Glomerular visceral epithelial cell (primary cell): ENCODE measurements at regions not wholly inside any gene's neighbourhood (a gene's known extent, or its start where the extent isn't known, plus 50 kb on each side); places are given as distances from the start of the nearest gene placed in this dataset.
A peak's percentile ranks its signal among the peaks of the same experiment; 100 is the strongest.

Source experiments
- DNase-seq: peaks from one replicate; pipeline ENCODE4 v3.0.0-alpha.2; 2016; ENCODE audit errors: extremely low spot score

DNA sequence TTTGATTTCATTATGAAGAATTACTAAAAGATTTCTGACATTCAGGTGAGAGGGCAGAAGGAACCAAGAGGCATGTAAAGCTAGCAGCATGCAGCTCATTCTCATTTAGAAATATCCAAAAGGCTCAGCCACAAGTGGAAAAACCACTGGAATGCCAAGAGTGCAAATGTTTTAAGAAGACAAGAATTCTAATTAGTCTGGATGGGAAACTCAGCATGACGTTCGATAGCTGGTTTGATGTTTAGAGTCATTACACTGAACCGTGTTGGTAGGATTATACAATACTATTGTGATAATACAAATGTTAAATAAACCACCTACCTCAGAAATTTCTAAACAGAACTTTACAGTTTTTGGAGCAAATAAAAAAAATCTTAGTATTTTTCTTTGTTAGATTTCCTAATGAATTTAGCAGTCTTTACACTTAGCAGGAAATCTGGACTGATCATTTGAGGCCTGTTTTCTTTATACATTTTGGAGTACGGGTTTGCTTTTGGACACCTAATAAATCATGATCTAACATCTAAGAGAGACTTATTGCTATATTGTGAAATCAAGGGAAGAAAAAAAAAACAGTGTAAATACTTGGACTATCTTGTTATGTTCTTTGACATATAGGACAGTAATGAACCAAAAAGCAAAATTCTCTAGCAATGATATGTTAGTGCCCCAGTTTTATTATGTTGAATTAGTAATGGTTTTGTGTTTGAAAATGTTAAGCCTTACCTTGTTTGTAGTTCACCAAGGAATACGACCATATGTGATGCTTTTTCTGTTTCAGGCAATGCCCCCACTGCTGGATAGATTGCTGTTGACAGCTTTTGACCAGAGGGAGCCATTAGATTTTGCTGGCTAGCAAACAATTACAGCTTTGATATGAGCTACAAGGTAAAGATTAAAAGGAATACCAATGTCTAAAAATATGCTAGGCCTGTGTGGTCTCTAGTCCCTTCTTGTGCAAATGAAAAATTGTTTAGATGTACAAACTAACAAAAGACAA lies 354.1 kb upstream of the SEMA3A start:
- peak; percentile 61 for DNase-seq

GRCh38 chr7:84547331-84547730 lies 352.7 kb upstream of the SEMA3A start:
- DNase-seq = no peak

GRCh38 chr7:84546403-84546802 lies 351.8 kb upstream of the SEMA3A start:
- no peak for DNase-seq

DNA sequence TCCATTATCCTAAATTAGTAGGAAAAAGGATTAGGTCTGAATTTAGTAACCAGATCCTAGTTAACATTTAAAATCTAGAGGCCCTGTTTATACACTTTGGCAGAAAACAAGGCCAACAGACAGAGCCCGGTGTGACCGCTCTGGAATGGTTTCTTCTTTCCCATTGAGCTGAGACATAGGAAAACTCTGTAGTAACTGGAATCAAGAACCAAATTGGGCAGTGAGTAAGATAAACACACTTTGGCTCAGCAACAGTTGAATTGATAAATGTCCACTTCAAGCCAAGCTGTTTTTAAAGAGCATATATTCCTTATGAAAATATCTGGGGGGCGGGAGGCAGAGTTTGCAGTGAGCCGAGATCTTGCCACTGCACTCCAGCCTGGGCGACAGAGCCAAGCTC lies 343.7 kb upstream of the SEMA3A start:
- DNase-seq = no peak

DNA sequence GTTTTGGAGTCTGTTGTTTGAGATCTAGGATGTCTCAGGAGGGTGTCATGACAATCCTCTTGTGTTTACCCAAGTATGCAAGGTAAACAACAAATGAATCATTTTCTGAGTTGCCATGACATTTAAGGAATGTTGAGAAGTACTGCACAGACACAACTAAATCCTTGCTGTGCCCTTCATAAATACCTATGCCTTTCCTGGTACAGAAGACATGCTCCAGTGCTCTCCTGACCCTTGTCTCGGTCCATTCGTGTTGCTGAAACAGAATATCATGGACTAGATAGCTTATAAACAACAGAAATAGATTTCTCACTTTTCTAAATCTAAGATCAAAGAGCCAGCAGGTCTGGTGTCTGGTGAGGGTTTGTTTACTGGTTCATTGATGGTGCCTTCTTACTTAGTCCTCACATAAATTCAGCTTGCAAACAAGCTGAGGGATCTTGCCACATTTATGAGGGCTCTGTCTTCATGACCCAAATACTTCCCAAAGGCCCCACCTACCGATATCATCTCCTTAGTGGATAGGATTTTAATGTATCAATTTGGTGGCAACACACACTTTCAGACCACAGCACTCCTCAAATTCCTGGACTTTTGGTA lies 341.8 kb upstream of the SEMA3A start:
- peak; percentile 29 for DNase-seq

DNA sequence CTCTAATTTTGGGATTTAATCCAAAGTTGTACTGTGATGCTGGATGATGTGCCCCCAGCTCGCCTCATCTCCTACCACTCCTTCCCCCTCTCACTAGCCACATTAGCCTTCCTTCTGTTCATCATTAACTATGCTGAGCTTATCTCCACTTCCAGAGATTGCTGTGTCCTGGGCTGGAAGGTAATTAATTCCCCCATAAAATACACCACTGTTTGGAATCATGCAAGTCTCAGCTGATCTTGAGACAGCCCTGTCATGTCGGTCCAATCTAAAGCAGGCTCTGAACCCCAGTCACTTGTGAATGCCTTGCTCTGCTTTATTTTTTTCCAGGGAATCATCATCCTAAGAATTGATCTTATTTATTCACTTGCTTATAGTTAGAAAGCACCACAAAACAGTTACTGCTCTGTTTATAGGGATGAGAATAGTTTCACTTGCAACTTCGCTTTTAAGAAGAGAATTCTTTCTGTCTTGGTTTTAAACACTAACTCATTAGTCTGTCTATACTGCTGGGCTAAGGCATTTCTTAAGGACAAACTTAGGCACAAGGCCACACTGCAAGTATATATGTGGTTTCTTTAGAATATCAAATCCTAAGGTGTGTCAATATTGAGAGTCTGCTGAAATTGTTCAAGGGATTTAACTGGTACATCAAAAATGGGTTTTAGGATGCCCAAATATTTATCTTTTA lies 341.1 kb upstream of the SEMA3A start:
- no peak for DNase-seq

GRCh38 chr7:84533182-84533581 lies 338.6 kb upstream of the SEMA3A start:
- DNase-seq = no peak

GRCh38 chr7:84532196-84532595 lies 337.6 kb upstream of the SEMA3A start:
- DNase-seq = no peak

- DNase-seq = peak; percentile 51
Measured at GRCh38 chr7:84529480-84530205, 335.1 kb upstream of the SEMA3A start.

- no peak for DNase-seq
Measured at GRCh38 chr7:84528756-84529479, 334.3 kb upstream of the SEMA3A start.

DNA sequence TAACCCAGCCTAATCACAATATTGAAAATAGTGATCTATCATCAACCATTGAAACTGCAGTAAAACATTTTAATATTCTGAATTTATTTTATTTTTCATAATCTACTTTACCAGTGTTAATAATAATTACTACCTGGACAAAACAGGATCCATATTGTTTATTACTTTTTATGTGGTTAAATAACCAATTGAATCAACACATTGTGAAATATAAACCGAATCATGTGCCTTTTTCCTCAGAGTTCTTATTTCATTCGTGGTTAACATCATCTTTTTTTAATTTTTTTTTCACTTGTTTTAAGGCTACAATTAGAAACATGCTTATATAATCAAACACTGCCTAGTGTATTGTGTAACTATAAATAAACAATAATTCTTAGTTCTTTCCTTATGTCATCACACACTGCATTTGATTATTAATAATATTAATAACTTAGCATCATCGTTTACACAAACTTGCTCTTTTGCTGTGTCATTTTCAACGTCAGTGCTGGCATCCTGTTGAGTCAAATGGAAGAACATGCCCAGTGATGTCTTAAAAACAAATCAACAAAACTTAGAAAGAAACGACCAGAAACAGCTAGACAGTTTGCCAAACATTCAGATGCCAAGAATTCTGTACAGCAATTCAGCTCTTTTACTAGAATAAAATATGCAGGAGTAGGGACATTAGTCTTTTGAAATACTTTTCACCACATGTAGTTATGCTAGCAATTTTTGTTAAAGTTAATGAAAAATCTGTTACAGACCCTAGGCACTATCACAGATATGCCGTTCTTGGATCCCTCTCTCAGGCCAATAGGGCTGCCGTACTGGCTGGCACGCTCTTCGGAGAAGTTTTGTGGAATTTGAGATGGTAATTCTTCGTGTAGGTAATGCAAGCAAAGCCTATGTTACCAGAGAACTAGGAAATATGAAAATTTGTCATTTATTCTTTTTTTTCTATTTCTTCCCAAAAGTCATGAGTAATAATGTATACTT lies 330.4 kb upstream of the SEMA3A start:
- no peak for DNase-seq

DNA sequence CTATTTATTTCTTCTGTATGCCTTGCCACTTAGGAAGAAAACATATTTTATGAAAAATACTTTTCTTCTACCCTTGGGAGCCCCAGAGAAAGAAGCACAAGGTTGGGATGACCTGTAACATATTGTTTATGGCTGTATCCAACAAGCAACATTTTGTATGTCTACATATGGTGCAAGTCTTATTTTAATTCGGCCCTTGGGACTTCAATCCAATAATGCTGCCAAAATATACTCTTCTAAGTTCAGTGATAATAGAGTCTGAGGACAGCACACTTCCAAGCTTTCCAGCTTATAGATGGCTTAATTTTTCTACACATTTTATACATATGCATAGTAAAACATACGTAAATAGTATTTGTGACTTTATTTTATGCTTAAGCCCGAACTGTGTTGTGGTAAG lies 318.5 kb upstream of the SEMA3A start:
- no peak for DNase-seq

GRCh38 chr7:84512055-84512454 lies 317.5 kb upstream of the SEMA3A start:
- no peak for DNase-seq

DNA sequence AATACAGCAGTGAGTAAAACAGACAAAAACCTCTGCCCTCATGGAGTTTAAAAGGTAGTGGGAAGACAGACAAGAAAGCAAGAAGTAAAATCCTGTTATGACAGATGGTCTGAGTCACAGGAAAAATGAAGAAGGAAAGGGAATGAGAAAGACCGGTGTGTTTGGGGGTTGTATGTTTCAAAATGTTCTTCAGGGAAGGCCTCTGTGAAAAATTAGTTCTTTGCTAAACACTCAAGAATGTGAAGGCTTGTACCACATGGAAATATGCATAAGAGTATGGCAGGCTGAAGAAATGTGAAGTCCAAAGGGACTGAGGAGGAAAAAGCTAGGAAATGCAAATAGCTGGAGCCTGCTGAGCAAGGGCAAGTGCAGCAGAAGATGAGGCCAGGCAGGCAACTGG lies 315.9 kb upstream of the SEMA3A start:
- DNase-seq = no peak

- no peak for DNase-seq
Measured at GRCh38 chr7:84509522-84509921, 314.9 kb upstream of the SEMA3A start.

DNA sequence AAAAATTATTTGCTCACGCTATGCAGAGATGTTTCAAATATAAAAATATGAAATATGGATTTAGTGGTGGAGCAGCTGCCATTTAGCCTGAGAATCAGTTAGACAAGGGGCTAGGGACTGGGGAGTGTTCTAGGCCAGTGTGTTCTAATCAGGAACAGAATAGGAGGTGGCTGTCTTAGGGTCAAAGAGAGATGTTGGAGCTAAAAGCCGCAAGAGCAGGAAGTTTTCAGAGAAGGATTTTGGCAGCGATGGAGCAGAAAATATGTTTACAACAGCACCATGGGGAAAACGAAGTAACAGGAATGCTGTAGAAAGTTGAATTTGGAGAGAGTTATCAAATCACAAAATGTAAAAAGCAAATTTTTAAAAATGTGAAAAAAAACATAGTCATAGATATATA lies 314.0 kb upstream of the SEMA3A start:
- DNase-seq = no peak

DNA sequence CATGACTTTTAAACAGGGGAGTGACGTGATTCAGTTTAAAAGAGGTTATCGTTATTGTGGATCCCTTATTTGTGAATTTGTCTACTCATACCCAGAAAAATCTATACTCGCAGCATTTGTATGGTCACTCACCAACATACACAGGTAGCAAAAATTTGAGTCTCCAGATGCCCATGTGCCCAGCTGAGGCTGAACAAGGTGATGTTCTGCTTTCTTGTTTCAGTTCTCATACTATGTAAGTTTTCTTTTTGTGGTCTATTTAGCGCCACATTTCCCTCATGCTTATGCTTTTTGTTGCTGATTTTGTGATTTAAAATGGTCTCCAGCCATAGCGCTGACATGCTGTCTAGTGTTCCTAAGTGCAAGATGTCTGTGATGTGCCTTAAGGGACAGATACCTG lies 312.9 kb upstream of the SEMA3A start:
- DNase-seq = no peak

DNA sequence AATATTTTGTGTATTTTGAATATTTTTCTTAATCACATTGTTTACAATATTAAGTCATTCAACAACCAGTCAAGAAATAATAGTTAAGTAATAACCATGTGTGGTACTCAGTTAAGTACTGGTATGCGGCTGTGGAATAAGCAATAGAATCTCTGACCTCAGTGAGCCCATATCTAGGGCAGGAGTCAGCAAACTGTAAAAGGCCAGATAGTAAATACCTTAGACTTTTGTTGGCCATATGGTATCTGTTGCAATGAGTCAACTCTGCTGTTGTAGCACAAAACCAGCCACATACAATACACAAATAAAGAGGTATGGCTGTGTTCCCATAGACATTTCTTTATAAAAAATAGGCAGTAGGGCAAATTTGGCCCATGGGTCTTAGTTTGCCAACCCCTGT lies 311.6 kb upstream of the SEMA3A start:
- DNase-seq = no peak

DNA sequence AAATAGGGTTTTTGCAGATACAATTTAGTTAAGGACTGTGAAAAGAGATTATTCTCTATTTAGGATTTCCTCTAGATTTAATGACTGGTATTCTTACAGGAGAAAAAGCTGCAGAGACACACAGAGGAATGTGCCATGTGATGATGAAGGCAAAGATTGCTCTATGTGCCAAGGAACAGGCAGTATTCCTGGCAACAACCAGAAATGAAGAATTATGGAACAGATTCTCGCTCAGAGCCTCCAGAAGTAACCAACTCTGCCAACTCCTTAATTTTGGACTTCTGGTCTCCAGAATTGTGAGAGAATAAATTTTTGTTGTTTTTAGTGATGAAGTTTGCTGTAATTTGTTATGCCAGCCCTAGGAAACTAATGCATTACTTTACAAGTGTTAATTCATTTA lies 307.6 kb upstream of the SEMA3A start:
- DNase-seq = no peak

- DNase-seq = no peak
Measured at GRCh38 chr7:84497873-84498272, 303.3 kb upstream of the SEMA3A start.
